AG09309 (cell line): ENCODE measurements at regions not wholly inside any gene's neighbourhood (a gene's known extent, or its start where the extent isn't known, plus 50 kb on each side); places are given as distances from the start of the nearest gene placed in this dataset.

ENCODE experiments used
- DNase-seq: peaks from one replicate; pipeline ENCODE4 v3.0.0-alpha.2; 2010; ENCODE audit warnings: low read depth
- H3K4me3 ChIP-seq: 2 replicates; pipeline ENCODE4 v1.5.1; 2011; ENCODE audit warnings: mild to moderate bottlenecking, low read depth, low read length, moderate library complexity; ENCODE audit not compliant: control insufficient read depth
- TF ChIP-seq, protein P1 (sequence below): IDR thresholded peaks from 2 replicates; pipeline ENCODE4 v1.5.1; 2011; ENCODE audit warnings: mild to moderate bottlenecking, low read depth, low read length, inconsistent platforms; ENCODE audit not compliant: insufficient read depth, control insufficient read depth; ENCODE audit errors: missing control alignments

DNA sequence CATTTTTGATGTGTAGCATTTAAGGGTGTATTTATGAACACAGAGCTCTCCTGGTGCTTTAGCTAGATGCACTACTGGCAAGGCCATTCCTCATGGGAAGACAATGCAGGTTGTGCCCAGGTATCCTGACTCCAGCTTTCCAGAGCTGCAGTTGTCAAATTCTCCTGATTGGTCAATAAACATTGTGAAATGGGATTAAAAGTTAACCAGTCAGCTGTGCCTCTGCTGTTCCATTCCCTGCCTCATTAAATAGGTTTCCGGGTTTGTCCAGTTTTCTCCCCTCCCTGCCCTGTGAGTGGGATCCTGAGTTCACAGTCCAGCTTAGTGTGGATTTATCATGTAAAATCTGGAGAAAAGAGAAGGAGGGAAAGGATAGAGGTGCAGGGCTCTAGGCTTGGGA, 207.3 kb downstream of the SQOR start:
- no peak for DNase-seq
- TF ChIP-seq, protein P1, sequence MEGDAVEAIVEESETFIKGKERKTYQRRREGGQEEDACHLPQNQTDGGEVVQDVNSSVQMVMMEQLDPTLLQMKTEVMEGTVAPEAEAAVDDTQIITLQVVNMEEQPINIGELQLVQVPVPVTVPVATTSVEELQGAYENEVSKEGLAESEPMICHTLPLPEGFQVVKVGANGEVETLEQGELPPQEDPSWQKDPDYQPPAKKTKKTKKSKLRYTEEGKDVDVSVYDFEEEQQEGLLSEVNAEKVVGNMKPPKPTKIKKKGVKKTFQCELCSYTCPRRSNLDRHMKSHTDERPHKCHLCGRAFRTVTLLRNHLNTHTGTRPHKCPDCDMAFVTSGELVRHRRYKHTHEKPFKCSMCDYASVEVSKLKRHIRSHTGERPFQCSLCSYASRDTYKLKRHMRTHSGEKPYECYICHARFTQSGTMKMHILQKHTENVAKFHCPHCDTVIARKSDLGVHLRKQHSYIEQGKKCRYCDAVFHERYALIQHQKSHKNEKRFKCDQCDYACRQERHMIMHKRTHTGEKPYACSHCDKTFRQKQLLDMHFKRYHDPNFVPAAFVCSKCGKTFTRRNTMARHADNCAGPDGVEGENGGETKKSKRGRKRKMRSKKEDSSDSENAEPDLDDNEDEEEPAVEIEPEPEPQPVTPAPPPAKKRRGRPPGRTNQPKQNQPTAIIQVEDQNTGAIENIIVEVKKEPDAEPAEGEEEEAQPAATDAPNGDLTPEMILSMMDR, result no peak
- H3K4me3 ChIP-seq, result no peak overlapping the region

DNA sequence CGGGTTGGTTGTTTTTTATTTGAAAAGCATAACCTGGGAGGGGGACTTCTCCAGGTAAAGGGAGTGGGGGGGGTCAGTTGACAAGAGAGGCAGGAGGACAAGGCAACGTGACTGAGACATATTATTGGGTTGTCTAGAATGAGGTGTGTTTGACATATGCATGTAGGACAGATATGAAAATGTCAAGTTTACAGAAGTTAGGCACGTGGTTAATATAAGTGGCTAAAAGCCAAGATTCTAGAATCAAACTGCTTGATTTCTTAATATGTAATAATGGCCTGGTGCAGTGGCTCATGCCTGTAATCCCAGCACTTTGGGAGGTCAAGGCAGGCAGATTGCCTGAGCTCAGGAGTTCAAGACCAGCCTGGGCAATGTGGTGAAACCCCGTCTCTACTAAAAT, 212.8 kb downstream of the SQOR start:
- TF ChIP-seq, protein P1, result no peak
- H3K4me3 ChIP-seq, result no peak overlapping the region
- no peak for DNase-seq

DNA sequence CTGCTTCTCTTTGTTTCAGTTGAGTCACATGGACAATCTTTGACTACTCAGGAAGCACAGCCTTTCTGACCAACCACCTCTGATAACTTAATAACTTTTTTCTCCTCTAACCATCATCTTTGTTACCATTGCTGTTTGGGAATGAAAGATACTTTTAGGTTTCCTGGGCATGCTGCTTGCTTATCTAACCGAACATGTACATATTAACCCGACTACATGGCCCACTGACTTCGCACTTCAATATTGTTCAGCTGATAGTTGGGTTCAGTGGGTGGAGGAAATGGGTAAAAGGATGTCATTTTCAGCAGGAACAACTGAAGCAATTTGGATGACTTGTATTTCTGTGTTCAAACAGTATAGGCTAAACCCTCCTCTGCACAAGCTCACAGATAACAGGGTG, 214.3 kb downstream of the SQOR start:
- no peak for DNase-seq
- TF ChIP-seq, protein P1, result no peak
- no peak overlapping the region for H3K4me3 ChIP-seq

DNA sequence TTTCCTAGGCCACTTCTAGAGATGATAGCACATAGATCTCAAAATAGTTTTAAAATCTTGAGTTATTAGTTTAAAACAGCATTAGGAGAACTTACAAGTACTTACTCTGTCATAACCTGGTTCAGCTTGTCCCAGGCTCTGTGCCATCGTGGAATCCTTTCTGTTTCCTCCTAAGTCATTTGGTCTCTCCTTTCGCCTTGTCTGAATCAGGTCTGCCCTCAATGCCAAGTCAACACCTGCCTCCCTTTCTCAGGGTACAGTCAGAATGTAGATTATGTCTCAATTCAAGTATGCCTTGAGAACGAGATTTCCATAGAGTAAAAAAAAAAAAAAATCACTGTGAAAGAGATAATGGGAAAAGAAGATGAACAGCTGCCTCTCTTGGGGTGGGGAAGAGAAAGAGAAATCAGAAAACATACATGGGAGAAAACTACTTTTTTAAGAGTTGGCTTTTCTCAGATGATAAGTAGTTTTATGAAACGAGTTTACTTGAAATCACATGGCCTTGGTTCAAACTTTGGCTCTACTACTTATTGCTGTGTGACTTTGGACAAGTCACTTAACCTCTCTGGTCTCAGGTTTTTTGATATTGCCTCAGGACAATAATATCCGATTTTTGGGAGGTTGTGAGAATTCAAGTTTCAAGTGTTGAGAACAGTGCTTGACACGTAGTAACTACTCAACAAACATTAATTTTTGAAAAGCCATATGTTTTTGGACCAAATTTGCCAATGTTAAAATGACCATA, 219.8 kb downstream of the SQOR start:
- no peak overlapping the region for H3K4me3 ChIP-seq
- TF ChIP-seq, protein P1, result no peak
- DNase-seq, result no peak

DNA sequence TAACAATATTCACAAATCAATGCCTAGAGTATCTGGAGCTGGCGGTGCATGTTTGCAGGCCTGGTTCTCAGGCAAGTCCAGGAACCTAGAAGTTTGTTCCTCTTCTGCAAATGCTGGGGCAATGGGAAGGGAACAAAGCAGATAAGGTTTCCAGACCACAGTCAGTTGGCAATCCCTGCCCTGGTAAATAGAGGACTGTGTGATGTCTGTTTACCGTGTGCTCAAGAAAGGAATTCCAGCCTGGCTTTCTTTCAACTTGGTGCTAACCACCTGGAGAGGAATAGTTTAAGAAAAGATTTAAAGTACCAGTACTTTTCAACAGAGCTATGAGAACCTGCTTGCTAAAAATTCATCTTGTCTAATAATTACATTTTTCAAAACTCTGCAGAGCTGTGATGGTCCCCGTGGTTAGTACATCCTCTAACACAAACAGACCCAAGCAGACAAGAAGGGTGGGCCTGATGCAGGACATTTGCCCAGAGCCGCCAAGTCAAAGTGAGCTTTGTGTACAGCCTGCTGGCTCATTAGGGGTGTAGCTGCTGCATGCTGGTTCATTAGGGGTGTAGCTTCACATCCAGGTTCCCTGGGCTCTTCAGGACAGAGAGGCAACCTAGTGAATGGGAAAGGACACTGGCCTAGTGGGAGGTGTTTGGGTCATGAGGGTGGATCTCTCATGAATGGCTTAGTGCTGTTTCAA, 220.5 kb downstream of the SQOR start:
- H3K4me3 ChIP-seq, result no peak overlapping the region
- DNase-seq, result no peak
- TF ChIP-seq, protein P1, result no peak

DNA sequence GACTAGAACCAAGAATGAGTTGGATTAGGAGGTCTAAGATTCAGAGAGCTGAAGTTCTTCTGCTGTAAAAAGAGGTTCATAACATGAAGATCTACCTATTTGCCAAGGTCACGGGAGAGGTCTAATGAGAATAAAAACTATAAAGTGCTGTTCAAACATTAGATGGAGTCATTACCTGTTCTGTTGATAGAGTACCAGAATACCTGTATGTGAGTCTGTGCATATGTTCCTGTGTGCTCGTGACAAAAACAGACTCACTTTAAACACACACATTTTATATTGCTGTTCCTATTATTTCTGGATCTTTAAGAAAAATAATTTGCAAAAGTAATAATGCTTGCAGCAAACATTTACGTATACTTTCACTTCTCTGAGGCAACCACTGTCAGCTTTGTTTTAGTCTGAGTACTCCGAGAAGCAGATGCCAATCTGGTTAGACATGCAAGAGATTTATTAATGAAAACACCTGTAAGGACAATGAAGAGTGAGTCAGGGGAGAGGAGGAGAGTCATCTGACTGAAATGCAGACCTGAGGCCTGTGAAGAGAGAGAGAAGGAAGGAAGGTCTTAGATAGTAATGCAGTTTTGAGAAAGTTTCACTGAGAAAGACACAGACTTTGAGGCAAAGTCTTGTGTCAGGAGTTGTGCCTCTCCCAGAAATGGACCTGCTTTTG, 221.2 kb downstream of the SQOR start:
- TF ChIP-seq, protein P1, result no peak
- no peak for DNase-seq

More for the DNA sequence above, 221.2 kb downstream of the SQOR start:
- H3K4me3 ChIP-seq, result no peak overlapping the region
